ENCODE measurements at regions not wholly inside any gene's neighbourhood (a gene's known extent, or its start where the extent isn't known, plus 50 kb on each side); places are given as distances from the start of the nearest gene placed in this dataset.

DNA sequence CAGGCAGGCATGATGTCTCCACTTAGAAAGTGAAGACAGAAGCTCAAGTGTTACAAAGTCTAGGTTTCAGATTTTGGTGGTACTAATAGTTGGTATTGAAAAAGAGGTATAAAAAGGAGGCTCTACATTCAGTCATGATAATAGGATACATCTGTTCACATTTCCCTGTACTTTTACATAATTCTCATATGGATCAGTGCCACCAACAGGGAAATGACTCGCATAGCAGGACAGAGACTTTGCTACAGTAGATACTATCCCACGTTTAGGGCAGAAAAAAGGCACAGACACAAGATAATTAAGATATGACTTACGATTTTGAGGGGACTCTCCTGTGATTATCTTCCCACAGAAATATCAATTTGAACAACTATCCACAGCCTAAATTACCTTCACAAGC is 1062.9 kb upstream of the EPHA6 start:
- TF ChIP-seq, protein P1, sequence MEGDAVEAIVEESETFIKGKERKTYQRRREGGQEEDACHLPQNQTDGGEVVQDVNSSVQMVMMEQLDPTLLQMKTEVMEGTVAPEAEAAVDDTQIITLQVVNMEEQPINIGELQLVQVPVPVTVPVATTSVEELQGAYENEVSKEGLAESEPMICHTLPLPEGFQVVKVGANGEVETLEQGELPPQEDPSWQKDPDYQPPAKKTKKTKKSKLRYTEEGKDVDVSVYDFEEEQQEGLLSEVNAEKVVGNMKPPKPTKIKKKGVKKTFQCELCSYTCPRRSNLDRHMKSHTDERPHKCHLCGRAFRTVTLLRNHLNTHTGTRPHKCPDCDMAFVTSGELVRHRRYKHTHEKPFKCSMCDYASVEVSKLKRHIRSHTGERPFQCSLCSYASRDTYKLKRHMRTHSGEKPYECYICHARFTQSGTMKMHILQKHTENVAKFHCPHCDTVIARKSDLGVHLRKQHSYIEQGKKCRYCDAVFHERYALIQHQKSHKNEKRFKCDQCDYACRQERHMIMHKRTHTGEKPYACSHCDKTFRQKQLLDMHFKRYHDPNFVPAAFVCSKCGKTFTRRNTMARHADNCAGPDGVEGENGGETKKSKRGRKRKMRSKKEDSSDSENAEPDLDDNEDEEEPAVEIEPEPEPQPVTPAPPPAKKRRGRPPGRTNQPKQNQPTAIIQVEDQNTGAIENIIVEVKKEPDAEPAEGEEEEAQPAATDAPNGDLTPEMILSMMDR (IDR thresholded peaks at IDR 0.05; ENCODE audit: insufficient read depth, low read length, poor library complexity, severe bottlenecking), result no peak
- no peak for TF ChIP-seq EZH2phosphoT487 (conservative IDR thresholded peaks at IDR 0.05; ENCODE audit: low read length)
